GM11168 (cell line): ENCODE measurements at regions not wholly inside any gene's neighbourhood (a gene's known extent, or its start where the extent isn't known, plus 50 kb on each side); places are given as distances from the start of the nearest gene placed in this dataset.

Experiments
- in situ Hi-C: fragments of 300-500 bp; cut with MboI; formaldehyde crosslinking; loops from one replicate; pipeline ENCODE4 v1.12.0; 2022; ENCODE audit warnings: low sequenced_read_pairs; ENCODE audit not compliant: unreplicated experiment

DNA sequence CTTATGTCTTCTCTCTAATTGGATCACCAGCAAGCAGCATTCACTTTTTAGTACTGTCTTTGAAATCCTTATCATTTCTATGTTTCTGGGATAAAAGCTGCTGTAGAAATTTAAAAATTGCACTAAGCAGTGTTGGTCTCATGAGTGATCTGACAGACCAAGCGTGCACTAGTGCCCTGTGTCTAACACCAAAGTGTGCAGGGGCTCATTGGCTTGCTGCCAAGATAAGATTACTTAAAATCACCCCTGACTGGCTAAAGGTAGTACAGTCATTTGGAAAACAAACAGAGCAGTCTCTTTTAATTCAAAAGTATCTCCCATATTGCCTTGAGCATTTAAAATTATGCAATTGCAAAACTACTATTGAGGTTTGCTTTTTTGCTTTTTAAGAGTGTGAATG, 304.6 kb downstream of the ARAP2 start:
- in situ Hi-C loops: no loop called here

- in situ Hi-C loops: no loop called here
Measured at GRCh38 chr4:35942092-35942491, 302.2 kb downstream of the ARAP2 start.

GRCh38 chr4:35943606-35944005, 300.7 kb downstream of the ARAP2 start:
- in situ Hi-C loops: no loop called here

DNA sequence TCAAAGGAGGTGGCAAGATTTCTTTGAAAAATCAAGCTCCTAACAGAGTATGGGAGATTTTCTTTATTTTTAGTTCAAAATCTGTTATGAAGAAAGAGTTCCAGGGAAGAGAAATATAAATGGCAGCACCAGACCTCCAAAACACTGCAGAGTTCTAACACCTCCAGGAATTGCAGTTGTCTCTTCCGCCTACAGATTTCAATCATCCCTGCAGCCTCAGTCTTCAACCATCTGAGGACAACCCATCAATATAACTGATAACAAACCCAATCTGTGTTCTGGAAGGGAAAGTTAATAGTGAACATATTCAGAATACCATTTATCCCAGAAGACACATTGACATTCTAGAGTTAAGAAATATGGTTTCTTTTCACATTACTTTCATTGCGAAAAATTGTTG, 296.1 kb downstream of the ARAP2 start:
- in situ Hi-C loops: no loop called here

DNA sequence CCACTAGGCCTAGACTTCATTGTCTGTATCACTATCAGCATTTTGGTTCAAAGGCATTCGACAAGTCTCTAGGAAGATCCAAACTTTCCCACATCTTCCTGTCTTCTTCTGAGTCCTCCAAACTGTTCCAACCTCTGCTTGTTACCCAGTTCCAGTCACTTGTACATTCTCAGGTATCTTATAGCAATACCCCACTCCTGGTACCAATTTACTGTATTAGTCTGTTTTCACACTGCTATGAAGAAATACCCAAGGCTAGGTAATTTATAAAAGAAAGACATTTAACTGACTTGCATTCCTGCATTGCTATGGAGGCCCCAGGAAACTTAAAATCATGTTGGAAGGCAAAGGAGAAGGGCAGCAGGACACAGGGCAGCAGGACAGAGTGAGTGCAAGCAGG, 293.9 kb downstream of the ARAP2 start:
- in situ Hi-C loops: no loop called here

GRCh38 chr4:35952751-35953150, 291.6 kb downstream of the ARAP2 start:
- in situ Hi-C loops: no loop called here

- in situ Hi-C loops: no loop called here
Measured at GRCh38 chr4:35963383-35963782, 280.9 kb downstream of the ARAP2 start.

GRCh38 chr4:35963974-35964515, 280.3 kb downstream of the ARAP2 start:
- in situ Hi-C loops: no loop called here

DNA sequence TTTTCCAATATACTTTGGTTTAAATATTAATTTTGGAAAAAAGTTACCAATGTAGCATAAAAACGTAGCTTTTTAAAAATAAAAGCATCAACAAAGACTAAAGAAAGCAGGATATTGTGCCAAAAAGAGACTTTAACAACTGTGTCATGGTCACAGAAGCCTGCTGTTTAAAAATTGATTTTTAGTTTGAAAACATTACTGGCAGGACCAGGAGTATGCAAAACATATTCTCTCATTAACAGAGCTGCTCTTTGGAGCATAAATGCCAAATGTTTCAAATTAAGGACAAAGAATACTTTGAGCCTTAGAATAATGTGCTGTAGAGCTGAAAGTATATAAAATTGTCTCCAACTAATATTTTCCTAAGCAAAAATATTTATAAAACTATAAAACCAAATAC, 279.0 kb downstream of the ARAP2 start:
- in situ Hi-C loops: no loop called here

GRCh38 chr4:35966566-35966965, 277.7 kb downstream of the ARAP2 start:
- in situ Hi-C loops: no loop called here

GRCh38 chr4:35970366-35970960, 273.9 kb downstream of the ARAP2 start:
- in situ Hi-C loops: no loop called here

DNA sequence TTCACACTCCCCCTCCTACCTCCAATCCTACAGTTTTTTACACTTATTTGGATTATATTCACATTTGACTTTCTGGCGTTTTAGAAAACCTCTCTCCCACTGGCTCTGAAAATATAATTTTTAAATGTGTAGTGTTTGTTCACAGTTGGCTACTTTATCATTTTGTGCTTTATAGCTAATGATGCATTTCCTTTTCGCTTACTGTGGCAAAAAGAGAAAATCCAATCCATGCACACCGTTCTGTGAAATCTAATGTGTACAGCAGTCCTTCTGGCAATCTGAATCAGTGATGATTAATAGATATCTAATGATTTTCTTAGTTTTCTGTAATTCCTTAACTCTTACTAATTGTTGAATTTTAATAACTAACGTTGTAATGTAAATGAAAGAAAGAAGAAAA, 271.5 kb downstream of the ARAP2 start:
- in situ Hi-C loops: no loop called here

- in situ Hi-C loops: no loop called here
Measured at GRCh38 chr4:35975617-35976355, 268.5 kb downstream of the ARAP2 start.

DNA sequence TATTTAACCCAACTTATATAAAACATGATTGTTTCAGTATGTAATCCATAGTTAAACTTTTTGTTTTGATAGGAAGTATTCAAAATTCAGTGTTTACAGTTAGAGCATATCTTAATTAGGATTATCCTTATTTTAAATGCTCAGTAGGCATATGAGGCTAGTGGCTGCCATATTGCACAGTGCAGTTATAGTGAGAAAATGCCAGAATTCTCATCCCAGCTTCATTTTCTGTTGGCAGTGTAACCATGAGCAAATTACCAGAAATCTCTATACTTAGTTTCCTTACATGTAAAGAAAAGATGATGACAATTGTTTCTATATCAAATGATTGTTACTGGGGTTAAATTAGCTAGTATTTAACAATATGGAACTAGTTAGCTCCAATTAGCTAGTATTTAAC, 265.8 kb downstream of the ARAP2 start:
- in situ Hi-C loops: no loop called here

- in situ Hi-C loops: no loop called here
Measured at GRCh38 chr4:35982318-35982717, 262.0 kb downstream of the ARAP2 start.

- in situ Hi-C loops: no loop called here
Measured at GRCh38 chr4:35986537-35986936, 257.8 kb downstream of the ARAP2 start.

GRCh38 chr4:35993606-35994005, 250.7 kb downstream of the ARAP2 start:
- in situ Hi-C loops: no loop called here

DNA sequence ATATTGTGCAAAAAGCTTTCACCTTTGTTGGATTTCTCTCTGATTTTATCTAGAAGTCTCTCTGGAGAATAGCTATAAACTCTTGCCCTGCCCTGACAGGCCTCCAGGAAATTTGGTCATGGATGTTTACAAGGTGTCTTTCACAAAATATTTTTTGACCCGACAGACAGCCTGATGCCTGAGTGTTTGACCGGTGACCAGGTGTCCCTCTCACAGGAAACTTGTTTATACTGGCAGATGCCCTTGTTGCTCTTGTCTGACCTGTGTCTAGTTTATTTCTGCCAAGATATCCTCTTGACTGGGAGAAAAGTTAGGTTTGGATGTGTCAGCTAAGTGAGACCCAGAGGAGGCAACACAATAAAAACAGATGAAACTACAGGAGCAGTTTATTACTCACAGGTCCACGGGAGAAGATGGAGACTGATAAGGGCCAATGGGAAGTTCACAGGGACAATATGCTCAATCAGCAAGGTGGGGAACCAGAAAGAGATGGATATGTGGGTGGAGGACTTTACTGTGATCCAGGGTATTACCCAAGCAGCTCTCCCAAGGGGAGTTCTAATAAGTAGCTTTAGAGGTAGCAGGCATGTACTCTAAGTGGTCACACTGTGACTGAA, 243.3 kb downstream of the ARAP2 start:
- in situ Hi-C loops: no loop called here

DNA sequence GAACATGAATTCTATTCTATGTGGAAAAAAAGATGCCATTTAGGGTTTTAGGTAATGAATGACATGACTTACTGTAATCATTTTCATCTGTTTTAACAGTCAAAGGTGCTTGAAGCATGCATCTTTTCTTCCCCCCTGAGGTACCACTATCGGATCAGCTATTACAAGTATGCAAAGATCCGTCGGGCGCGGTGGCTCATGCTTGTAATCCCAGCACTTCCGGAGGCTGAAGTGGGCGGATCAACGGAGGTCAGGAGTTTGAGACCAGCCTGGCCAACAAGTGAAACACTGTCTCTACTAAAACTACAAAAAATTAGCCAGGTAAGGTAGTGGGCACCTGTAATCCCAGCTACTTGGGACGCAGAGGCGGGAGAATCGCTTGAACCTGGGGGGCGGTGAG, 241.3 kb downstream of the ARAP2 start:
- in situ Hi-C loops: no loop called here

DNA sequence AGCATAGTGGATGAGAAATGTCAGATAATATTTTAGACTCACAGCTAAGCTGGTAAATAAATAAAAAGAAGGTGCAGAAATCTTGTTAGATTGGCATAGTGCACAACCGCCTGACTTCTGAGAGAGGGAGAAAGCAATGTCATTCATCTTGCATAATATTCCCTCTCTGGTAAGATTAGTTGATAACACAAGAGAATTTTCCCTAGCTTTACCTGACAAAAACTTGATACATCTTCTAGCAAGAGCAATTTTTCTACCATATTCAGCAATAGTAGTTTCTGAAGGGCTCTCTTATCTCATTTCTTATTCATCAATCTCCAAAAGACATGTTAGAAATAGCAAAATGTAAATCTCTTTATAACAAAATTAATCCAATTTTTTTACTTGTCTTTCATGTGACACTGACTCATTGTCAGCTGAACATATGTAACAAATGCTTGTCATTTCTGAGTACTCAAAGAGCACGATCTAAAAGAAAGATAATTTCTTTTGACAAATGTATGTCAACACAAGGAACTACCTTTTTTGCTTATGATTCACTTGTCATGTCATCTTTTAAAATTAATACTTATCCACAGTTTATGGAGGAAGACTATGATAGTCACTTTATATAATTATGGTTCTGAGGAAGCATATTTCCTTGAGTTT, 240.0 kb downstream of the ARAP2 start:
- in situ Hi-C loops: no loop called here

- in situ Hi-C loops: no loop called here
Measured at GRCh38 chr4:36006226-36006625, 238.1 kb downstream of the ARAP2 start.
